DMS53 treated with DMSO at 0.1 percent for 48 hours (cell line): ENCODE measurements at regions not wholly inside any gene's neighbourhood (a gene's known extent, or its start where the extent isn't known, plus 50 kb on each side); places are given as distances from the start of the nearest gene placed in this dataset.

ENCODE experiments used
- DNase-seq: peaks from one replicate; lab custom pipeline; 2025; ENCODE audit not compliant: unreplicated experiment; lab: John Stamatoyannopoulos, UW

- DNase-seq, result no peak
These were observed 489.7 kb downstream of the QKI start for GRCh38 chr6:163904186-163904585.

GRCh38 chr6:163903541-163903940 lies 489.0 kb downstream of the QKI start:
- no peak for DNase-seq

- no peak for DNase-seq
These were observed 488.5 kb downstream of the QKI start for GRCh38 chr6:163902993-163903392.

- DNase-seq, result no peak
These were observed 487.2 kb downstream of the QKI start for GRCh38 chr6:163901681-163902080.

GRCh38 chr6:163900570-163900969 lies 486.1 kb downstream of the QKI start:
- no peak for DNase-seq

- DNase-seq, result no peak
These were observed 483.2 kb downstream of the QKI start for GRCh38 chr6:163897669-163898068.

- no peak for DNase-seq
These were observed 482.5 kb downstream of the QKI start for GRCh38 chr6:163897030-163897429.

- DNase-seq, result no peak
These were observed 480.6 kb downstream of the QKI start for GRCh38 chr6:163895162-163895561.

GRCh38 chr6:163893609-163894189 lies 479.2 kb downstream of the QKI start:
- no peak for DNase-seq

- DNase-seq, result no peak
These were observed 478.5 kb downstream of the QKI start for GRCh38 chr6:163892824-163893561.

GRCh38 chr6:163889904-163890514 lies 475.5 kb downstream of the QKI start:
- no peak for DNase-seq

GRCh38 chr6:163888030-163888819 lies 473.7 kb downstream of the QKI start:
- DNase-seq, result no peak

- DNase-seq, result no peak
These were observed 471.9 kb downstream of the QKI start for GRCh38 chr6:163886428-163886827.

- DNase-seq, result no peak
These were observed 469.5 kb downstream of the QKI start for GRCh38 chr6:163883984-163884383.

GRCh38 chr6:163878698-163879097 lies 464.2 kb downstream of the QKI start:
- no peak for DNase-seq

- no peak for DNase-seq
These were observed 463.5 kb downstream of the QKI start for GRCh38 chr6:163877877-163878639.

- no peak for DNase-seq
These were observed 461.9 kb downstream of the QKI start for GRCh38 chr6:163876391-163876790.

- no peak for DNase-seq
These were observed 460.3 kb downstream of the QKI start for GRCh38 chr6:163874784-163875183.

- no peak for DNase-seq
These were observed 457.8 kb downstream of the QKI start for GRCh38 chr6:163872335-163872734.

- DNase-seq, result no peak
These were observed 457.1 kb downstream of the QKI start for GRCh38 chr6:163871616-163872015.
